Thyroid gland (tissue), 4 donors: ENCODE measurements at regions not wholly inside any gene's neighbourhood (a gene's known extent, or its start where the extent isn't known, plus 50 kb on each side); places are given as distances from the start of the nearest gene placed in this dataset.

Source experiments
- DNase-seq, 2 donors: peaks; one replicate each; pipeline ENCODE4 v3.0.0-alpha.2; 2019
- H3K27ac ChIP-seq, 3 donors: fragments of 200-600 bp; sonication (generic); 1 replicate in 2 of 3; 2 replicates in 1 of 3; pipeline ENCODE4 v1.5.1; 2016 to 2019; ENCODE audit warnings: mild to moderate bottlenecking in 1 of 3, moderate library complexity in 1 of 3
- H3K27me3 ChIP-seq: fragments of 200-600 bp; sonication (generic); one replicate; pipeline ENCODE4 v1.5.1; 2019
- H3K36me3 ChIP-seq, 2 donors: fragments of 200-600 bp; sonication (generic); one replicate each; pipeline ENCODE4 v1.5.1; 2016 to 2019
- H3K4me1 ChIP-seq, 2 donors: fragments of 200-600 bp; sonication (generic); one replicate each; pipeline ENCODE4 v1.5.1; 2017 to 2019
- H3K4me3 ChIP-seq, 3 donors: fragments of 200-600 bp; sonication (generic); replicated peaks in 1 of 3; 1 replicate in 2 of 3; 2 replicates in 1 of 3; pipeline ENCODE4 v1.5.1; 2016; ENCODE audit warnings: mild to moderate bottlenecking in 1 of 3
- H3K9me3 ChIP-seq: fragments of 200-600 bp; sonication (generic); one replicate; pipeline ENCODE4 v1.5.1; 2017
- POLR2A ChIP-seq, 2 donors: fragments of 450-650 bp; IDR thresholded peaks; one replicate each; pipeline ENCODE4 v1.6.1; 2017; ENCODE audit warnings: antibody characterized with exemption in 2 of 2, mild to moderate bottlenecking in 2 of 2, moderate library complexity in 1 of 2
- WGBS, 2 donors: methylation state at CpG; one replicate each; pipeline ENCODE4 v1.1.5; 2017; 5-methylcytosine and 5-hydroxymethylcytosine counted together
- intact Hi-C: fragments of 100-400 bp; cut with DNase I; formaldehyde crosslinking; loops from one replicate; pipeline ENCODE4 v1.15.1; 2023
- TF ChIP-seq, protein P1 (sequence below), 6 experiments: fragments of 200-600 bp in 3 of 6; fragments of 450-650 bp in 3 of 6; sonication (generic) in 3 of 6; IDR thresholded peaks; one replicate each; pipeline ENCODE4 v1.5.1; 2016 to 2019; ENCODE audit warnings: antibody characterized with exemption in 6 of 6, mild to moderate bottlenecking in 2 of 6, inconsistent platforms in 1 of 6, moderate library complexity in 1 of 6

DNA sequence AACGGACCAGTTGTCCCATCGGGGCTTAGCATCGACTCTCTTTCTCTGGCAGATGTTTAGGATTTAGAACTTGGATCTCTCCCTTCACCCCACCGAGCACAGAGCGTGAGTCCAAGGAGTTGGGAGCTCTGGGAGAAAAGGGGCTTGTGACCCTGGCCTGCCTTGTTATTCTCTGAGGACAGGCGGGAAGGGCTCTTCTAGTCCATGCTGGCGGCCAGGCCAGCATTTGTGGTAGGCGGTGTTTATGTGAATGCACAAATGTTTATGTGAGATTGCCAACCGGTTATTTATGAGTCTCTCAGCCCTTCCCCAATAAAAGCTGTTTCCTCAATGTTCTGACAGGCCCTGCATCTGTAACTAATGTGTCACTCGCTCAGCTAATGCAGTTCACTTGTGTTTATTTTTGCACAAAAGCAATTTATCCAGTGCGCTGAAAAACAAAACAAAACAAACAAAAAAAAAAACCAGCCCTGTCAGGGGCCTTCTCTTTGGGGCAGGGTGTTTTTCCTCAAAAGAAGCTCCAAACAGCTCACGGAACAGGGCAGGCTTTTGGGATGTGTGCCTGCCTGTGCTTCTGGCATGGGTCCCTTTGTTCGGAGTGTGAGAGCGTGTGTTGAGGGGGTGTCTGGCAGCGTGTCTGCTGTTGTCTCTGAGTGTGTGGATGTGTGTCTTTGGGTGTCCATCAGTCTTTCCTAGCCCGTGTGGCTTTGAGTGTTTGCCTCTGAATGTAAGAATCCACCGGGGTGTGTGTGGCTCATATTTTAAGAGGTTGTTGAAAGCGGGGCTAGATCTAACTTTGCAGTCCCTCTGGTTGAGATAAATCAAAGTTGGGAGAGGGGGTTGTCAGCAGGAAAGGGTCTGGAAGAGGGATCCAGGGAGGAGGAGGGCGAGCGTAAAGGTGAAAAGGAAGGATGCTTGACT, 52.8 kb upstream of the HAAO start:
- Histone ChIP-seq H3K4me1 (peaks cover 11 to 14% of the 10 kb centered on the region in 2 donors), H3K27ac (peak overlapping the region in 1 of 3 donors; percentile 3), H3K4me3 (no peak overlapping the region), H3K9me3 (no peaks in the 10 kb centered on the region), H3K36me3 (no peaks in the 10 kb centered on the region), H3K27me3 (no peaks in the 10 kb centered on the region)
- WGBS, 2 donors, result 70 to 74% methylated on average over 20 of the region's 20 CpGs
- TF ChIP-seq, protein P1, sequence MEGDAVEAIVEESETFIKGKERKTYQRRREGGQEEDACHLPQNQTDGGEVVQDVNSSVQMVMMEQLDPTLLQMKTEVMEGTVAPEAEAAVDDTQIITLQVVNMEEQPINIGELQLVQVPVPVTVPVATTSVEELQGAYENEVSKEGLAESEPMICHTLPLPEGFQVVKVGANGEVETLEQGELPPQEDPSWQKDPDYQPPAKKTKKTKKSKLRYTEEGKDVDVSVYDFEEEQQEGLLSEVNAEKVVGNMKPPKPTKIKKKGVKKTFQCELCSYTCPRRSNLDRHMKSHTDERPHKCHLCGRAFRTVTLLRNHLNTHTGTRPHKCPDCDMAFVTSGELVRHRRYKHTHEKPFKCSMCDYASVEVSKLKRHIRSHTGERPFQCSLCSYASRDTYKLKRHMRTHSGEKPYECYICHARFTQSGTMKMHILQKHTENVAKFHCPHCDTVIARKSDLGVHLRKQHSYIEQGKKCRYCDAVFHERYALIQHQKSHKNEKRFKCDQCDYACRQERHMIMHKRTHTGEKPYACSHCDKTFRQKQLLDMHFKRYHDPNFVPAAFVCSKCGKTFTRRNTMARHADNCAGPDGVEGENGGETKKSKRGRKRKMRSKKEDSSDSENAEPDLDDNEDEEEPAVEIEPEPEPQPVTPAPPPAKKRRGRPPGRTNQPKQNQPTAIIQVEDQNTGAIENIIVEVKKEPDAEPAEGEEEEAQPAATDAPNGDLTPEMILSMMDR (IDR thresholded peaks at IDR 0.05), result no peak
- TF ChIP-seq POLR2A (IDR thresholded peaks at IDR 0.05), result no peak
- DNase-seq, result no peak
- intact Hi-C loops, result no loop called here

DNA sequence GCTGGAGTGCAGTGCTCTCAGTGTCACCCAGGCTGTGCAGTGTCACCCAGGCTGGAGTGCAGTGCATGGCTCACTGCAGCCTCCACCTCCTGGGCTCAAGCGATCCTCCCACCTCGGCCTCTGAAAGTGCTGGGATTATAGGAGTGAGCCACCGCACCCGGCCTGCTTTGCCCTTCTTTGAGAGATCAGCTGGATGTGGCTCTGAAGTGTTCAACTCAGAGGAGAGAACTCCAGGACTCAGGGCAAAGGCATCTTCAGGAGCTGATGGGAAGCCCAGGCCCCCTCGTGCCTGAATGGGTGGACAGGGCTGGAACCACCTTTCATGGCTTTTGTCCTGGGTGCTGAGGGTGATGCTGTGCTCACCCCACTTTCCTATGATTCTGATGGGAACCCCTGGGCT, 52.0 kb upstream of the HAAO start:
- intact Hi-C loops, result no loop called here
- Histone ChIP-seq H3K4me1 (peaks cover 11 to 14% of the 10 kb centered on the region in 2 donors), H3K27me3 (no peaks in the 10 kb centered on the region), H3K4me3 (no peak overlapping the region), H3K9me3 (no peaks in the 10 kb centered on the region), H3K36me3 (no peaks in the 10 kb centered on the region), H3K27ac (no peak overlapping the region)
- DNase-seq, result no peak
- 88 to 90% methylated on average over 2 to 5 of the region's 5 CpGs for WGBS, 2 donors
- TF ChIP-seq, protein P1 (IDR thresholded peaks at IDR 0.05), result no peak
- no peak for TF ChIP-seq POLR2A (IDR thresholded peaks at IDR 0.05)

DNA sequence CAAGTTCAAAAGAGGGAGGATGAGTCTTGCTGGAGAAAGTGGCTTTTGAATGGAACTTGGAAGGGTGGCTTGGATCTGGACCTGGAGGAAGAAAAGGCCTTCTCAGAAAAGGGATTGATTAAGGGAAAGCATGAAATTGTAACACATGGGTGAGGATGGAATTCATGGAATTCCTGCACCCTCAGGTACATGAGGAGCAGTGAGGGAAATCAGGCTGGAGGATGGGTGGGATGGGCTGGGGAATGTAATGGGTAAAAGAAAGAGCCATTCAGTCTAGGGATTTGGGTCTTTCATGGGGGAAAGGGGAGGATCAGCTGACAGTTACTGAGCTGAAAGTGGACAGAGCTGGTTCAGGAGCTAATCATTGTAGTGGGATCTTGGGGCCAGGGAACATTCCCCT, 51.2 kb upstream of the HAAO start:
- H3K27me3 ChIP-seq, result no peaks in the 10 kb centered on the region
- H3K9me3 ChIP-seq, result no peaks in the 10 kb centered on the region
- no peak for TF ChIP-seq POLR2A (IDR thresholded peaks at IDR 0.05)
- TF ChIP-seq, protein P1 (IDR thresholded peaks at IDR 0.05), result no peak
- intact Hi-C loops, result no loop called here
- no peaks in the 10 kb centered on the region for H3K36me3 ChIP-seq
- H3K4me3 ChIP-seq, result no peak overlapping the region
- peak overlapping the region in 1 of 3 donors; percentile 28 for H3K27ac ChIP-seq
- peaks cover 11 to 14% of the 10 kb centered on the region in 2 donors for H3K4me1 ChIP-seq
- peak in 1 of 2 donors; percentile 18 for DNase-seq

DNA sequence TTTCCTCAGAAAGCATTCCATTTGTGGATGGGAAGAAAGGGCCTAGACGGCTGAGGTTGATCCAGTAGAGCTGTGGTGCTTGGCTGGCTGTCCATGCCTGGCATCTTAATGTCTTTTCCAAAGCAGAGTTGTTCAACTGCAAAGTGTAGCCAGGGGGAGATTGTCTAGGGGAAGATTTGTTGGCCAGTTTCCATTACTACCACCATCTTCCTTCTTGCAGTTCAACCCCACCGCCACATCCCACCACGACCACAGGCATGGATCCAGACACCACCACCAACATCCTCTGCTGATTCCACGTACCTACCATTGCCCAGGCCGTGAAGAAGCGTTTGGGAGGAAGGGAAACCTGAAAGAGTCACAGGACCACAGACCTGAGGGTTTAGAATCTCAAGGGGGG, 50.7 kb upstream of the HAAO start:
- 91% methylated on average over 6 of the region's 6 CpGs for WGBS, 2 donors
- no peaks in the 10 kb centered on the region for H3K9me3 ChIP-seq
- peaks cover 11 to 14% of the 10 kb centered on the region in 2 donors for H3K4me1 ChIP-seq
- TF ChIP-seq POLR2A (IDR thresholded peaks at IDR 0.05), result no peak
- TF ChIP-seq, protein P1 (IDR thresholded peaks at IDR 0.05), result no peak
- no peaks in the 10 kb centered on the region for H3K36me3 ChIP-seq
- intact Hi-C loops, result no loop called here
- H3K27me3 ChIP-seq, result no peaks in the 10 kb centered on the region
- H3K4me3 ChIP-seq, result no peak overlapping the region
- DNase-seq, result no peak
- H3K27ac ChIP-seq, result peak overlapping the region in 1 of 3 donors; percentile 28

DNA sequence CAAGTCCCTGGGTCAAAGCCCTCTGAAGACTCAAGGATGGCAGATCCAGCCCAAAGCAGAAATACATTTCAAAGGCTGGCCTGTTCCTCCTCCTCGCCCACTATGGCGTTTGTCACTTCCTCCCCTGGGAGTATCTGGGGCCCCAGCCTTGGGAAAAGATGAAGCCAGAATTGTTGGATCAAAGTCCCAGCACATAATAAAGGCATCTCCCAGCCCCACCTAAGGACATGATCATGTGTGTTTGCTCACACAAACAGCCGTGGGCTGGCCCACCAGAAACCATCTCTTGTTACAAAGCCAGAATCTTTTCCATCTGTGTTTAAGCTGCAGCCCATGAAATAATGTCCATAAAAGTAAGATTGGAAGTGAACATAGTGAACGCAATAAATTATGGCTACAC, 50.1 kb upstream of the HAAO start:
- WGBS, 2 donors, result 81 to 84% methylated on average over 4 of the region's 4 CpGs
- H3K4me1 ChIP-seq, result peaks cover 11 to 14% of the 10 kb centered on the region in 2 donors
- no peak for DNase-seq
- no peak overlapping the region for H3K4me3 ChIP-seq
- no peaks in the 10 kb centered on the region for H3K9me3 ChIP-seq
- TF ChIP-seq, protein P1 (IDR thresholded peaks at IDR 0.05), result no peak
- no peak for TF ChIP-seq POLR2A (IDR thresholded peaks at IDR 0.05)
- no peaks in the 10 kb centered on the region for H3K36me3 ChIP-seq
- no peak overlapping the region for H3K27ac ChIP-seq
- no peaks in the 10 kb centered on the region for H3K27me3 ChIP-seq
- intact Hi-C loops, result no loop called here
